SU-DHL-6 (cell line): ENCODE measurements at regions not wholly inside any gene's neighbourhood (a gene's known extent, or its start where the extent isn't known, plus 50 kb on each side); places are given as distances from the start of the nearest gene placed in this dataset.

Source experiments
- EZH2phosphoT487 ChIP-seq: fragments of 200-600 bp; sonication (generic), shearing (Covaris generic); conservative IDR thresholded peaks from 2 replicates; pipeline ENCODE4 v1.6.1; 2018; ENCODE audit warnings: mild to moderate bottlenecking, antibody characterized with exemption, low read length, moderate library complexity, mixed read lengths
- TF ChIP-seq, protein P1 (sequence below): fragments of 200-600 bp; sonication (generic); IDR thresholded peaks from one replicate; pipeline ENCODE4 v1.5.1; 2017; ENCODE audit warnings: antibody characterized with exemption, mild to moderate bottlenecking, low read length, moderate library complexity; ENCODE audit not compliant: insufficient read depth, poor library complexity, severe bottlenecking

DNA sequence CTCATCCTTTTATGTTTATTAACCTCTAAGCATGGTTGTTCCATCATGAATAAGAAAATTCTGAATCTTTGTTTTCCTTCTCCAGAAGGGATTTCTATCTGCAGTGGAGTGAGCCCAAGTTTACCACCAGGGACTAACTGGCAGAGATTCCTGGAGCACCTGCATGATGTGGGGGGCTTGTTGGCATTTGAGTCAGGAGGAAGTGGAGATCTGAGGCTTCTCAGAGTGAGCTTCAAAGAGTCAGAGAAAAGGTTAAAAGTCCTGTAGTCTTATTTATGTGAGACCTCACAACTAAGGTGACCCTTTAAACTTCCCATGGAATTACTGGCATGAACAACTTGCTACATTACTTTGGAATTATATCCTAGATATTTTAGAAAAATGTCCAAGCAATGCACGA is 138.1 kb upstream of the SLC24A3 start:
- TF ChIP-seq, protein P1, sequence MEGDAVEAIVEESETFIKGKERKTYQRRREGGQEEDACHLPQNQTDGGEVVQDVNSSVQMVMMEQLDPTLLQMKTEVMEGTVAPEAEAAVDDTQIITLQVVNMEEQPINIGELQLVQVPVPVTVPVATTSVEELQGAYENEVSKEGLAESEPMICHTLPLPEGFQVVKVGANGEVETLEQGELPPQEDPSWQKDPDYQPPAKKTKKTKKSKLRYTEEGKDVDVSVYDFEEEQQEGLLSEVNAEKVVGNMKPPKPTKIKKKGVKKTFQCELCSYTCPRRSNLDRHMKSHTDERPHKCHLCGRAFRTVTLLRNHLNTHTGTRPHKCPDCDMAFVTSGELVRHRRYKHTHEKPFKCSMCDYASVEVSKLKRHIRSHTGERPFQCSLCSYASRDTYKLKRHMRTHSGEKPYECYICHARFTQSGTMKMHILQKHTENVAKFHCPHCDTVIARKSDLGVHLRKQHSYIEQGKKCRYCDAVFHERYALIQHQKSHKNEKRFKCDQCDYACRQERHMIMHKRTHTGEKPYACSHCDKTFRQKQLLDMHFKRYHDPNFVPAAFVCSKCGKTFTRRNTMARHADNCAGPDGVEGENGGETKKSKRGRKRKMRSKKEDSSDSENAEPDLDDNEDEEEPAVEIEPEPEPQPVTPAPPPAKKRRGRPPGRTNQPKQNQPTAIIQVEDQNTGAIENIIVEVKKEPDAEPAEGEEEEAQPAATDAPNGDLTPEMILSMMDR = no peak
- TF ChIP-seq EZH2phosphoT487 = no peak
